AG04449 (cell line): ENCODE measurements at regions not wholly inside any gene's neighbourhood (a gene's known extent, or its start where the extent isn't known, plus 50 kb on each side); places are given as distances from the start of the nearest gene placed in this dataset.
A peak's percentile ranks its signal among the peaks of the same experiment; 100 is the strongest.

Source experiments
- CTCF ChIA-PET: fragments of 350-600 bp; formaldehyde crosslinking; extraction: SDS; loops from one replicate; lab custom pipeline; 2021; ENCODE audit warnings: antibody characterized with exemption; lab: Yijun Ruan, JAX
- POLR2A ChIA-PET: fragments of 400-600, 350-600 bp; formaldehyde crosslinking; extraction: SDS; loops from one replicate; lab custom pipeline; 2020; ENCODE audit warnings: antibody characterized with exemption, inconsistent platforms; lab: Yijun Ruan, JAX
- DNase-seq: peaks from one replicate; pipeline ENCODE4 v3.0.0-alpha.2; 2010; ENCODE audit warnings: low read depth, low spot score
- H3K4me3 ChIP-seq: 2 replicates; pipeline ENCODE4 v1.5.1; 2011; ENCODE audit warnings: low read depth, mild to moderate bottlenecking, control low read depth, low read length
- TF ChIP-seq, protein P1 (sequence below): IDR thresholded peaks from one replicate; pipeline ENCODE4 v1.5.1; 2011; ENCODE audit warnings: mild to moderate bottlenecking, moderate library complexity, low read length, control low read depth, inconsistent platforms; ENCODE audit not compliant: insufficient read depth; ENCODE audit errors: missing control alignments

DNA sequence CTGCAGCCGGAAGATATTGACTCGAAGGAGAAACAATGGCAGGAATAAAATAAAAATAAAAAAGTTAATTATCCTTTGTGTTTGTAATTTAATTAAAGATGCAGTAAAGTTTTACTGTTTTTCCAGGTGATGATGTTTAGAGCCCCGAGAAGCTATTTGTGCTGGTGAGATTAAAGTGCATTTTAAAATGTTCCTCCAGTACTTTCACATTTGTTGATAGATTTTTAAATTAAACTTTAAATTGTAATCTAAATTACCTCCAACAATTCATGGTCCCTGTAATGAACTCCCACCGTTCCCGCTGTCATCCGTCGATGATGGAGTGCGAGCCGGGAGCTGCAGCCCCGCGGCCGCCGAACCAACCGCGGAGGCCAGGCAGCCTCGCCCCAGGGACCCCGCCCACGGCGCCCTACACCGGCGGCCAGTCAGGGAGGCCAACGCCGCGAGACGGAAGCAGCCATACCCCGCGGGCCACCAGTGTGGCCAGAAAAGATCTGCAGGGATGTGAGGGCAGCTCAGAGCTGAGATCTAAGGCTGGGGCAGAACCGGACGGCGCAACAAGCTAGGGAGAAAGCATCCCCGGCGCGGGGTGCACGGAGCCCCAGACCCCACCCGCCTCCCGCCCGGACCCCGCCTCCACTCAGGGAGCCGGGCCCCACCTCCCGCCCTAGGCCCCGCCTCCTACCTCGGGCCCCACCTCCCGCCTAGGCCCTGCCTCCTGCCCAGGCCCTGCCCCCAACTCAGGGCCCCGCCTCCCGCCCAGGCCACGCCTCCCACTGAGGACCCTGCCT, 104.0 kb downstream of the FAM53A start:
- TF ChIP-seq, protein P1, sequence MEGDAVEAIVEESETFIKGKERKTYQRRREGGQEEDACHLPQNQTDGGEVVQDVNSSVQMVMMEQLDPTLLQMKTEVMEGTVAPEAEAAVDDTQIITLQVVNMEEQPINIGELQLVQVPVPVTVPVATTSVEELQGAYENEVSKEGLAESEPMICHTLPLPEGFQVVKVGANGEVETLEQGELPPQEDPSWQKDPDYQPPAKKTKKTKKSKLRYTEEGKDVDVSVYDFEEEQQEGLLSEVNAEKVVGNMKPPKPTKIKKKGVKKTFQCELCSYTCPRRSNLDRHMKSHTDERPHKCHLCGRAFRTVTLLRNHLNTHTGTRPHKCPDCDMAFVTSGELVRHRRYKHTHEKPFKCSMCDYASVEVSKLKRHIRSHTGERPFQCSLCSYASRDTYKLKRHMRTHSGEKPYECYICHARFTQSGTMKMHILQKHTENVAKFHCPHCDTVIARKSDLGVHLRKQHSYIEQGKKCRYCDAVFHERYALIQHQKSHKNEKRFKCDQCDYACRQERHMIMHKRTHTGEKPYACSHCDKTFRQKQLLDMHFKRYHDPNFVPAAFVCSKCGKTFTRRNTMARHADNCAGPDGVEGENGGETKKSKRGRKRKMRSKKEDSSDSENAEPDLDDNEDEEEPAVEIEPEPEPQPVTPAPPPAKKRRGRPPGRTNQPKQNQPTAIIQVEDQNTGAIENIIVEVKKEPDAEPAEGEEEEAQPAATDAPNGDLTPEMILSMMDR = no peak
- peak; percentile 10 for DNase-seq
- H3K4me3 ChIP-seq = peak overlapping the region; percentile 59
- ChIA-PET CTCF (interaction anchor here (0.5 to 0.9 kb wide), 6 partner anchors 9 to 953 kb away, joined by 3 to 4 read pairs (median 3); no protein-coding TSS in a partner anchor), POLR2A (no interaction called here)

DNA sequence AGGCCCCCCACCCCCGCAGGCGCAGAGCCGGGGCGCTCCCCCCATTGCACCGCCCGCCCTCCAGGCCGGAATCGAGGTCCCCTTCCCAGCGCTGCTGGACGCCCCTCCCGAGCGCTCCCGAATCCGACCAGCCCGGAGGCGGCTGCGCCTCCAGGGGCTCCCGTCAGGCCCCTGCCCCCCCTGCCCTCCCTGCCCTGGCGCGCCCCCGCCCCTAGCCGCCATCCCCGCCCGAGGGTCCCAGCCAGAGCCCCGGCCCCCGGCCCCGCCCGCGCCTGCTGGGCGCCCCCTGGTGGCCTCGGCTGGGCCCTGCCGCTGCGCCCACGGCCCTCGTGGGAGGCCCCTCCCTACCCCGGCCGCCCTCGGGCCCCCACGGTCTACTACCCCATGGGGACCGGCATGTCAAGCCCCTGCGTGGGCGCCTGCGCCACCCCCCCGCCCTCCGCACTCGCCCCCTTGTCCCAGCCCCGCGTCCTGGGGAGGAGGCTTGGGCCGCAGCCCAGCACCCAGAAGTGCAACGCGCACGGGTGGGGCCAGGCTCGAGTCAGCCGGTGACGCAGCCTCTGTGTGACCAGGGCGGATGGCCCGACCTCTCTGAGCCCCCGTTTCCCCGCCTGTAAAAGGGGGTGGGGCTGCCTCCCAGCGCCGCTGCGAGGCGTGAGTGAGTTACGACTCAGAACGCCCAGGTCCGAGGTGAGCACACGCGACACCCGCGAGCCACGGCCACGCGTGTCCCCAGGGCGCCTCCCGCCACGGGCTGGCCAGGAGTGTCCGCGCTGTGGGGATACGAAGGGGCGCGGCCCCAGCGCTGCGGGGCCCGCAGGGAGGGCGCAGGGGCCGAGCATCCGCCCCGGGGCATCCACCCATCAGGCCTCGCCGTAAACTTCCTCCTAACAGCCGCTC, 104.9 kb downstream of the FAM53A start:
- no peak for DNase-seq
- POLR2A ChIA-PET = no interaction called here
- TF ChIP-seq, protein P1 = peak; percentile 42
- peak overlapping the region; percentile 59 for H3K4me3 ChIP-seq
- CTCF ChIA-PET = interaction anchor here (0.5 to 1.0 kb wide), 4 partner anchors 10 to 954 kb away, joined by 3 to 4 read pairs (median 3); no protein-coding TSS in a partner anchor

DNA sequence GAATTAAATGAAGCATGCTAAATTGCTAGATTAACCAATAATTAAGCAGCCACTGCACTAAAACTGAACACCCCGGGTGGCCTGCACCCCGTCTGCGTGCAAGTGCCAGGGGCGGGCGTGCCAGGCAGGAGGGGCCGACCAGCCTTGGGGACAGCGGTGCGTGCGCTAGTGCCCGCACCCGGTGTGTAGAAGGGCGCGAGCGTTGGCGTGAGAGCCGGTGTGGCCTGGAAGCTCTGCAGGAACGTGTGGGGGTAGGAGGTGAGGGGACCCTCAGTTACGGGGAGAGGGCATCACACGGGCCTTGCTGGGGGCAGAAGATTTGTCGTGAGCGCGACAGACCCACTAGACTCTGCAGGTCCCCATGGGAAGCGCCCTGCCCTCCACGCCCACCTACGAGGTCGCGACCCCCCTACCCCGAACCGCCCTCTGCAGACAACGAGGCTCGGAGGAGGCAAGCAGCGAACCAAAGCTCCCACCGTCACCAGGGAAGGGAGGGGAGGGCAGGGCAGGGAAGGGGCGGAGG, 105.8 kb downstream of the FAM53A start:
- no peak overlapping the region; the same call in 1 of the 2 replicates for H3K4me3 ChIP-seq
- ChIA-PET POLR2A (no interaction called here), CTCF (interaction anchor here (1.0 kb wide), 1 partner anchor 23 kb away, joined by 3 read pairs; no protein-coding TSS in a partner anchor)
- TF ChIP-seq, protein P1 = no peak
- DNase-seq = no peak

DNA sequence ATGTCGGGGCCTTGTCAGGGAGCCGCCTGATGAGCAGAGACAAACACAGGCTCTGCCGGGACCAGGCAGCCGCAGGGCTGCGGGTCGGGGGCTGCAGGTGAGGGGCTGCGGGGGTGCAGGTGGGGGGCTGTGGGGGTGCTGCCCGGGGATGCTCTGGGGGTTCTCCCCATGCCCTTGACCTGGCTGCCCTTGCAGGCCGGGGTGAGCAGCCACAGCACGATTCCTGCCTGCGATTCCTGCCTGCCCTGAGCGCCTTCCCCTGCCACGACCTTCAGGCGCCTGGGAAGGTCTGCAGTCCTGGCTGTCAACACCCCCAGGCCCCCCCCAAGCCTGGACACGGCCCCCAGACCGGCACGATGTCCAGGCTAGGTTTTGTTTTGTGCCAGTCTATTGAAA, 106.3 kb downstream of the FAM53A start:
- TF ChIP-seq, protein P1 = no peak
- ChIA-PET CTCF (no interaction called here), POLR2A (no interaction called here)
- DNase-seq = no peak
- H3K4me3 ChIP-seq = no peak overlapping the region

DNA sequence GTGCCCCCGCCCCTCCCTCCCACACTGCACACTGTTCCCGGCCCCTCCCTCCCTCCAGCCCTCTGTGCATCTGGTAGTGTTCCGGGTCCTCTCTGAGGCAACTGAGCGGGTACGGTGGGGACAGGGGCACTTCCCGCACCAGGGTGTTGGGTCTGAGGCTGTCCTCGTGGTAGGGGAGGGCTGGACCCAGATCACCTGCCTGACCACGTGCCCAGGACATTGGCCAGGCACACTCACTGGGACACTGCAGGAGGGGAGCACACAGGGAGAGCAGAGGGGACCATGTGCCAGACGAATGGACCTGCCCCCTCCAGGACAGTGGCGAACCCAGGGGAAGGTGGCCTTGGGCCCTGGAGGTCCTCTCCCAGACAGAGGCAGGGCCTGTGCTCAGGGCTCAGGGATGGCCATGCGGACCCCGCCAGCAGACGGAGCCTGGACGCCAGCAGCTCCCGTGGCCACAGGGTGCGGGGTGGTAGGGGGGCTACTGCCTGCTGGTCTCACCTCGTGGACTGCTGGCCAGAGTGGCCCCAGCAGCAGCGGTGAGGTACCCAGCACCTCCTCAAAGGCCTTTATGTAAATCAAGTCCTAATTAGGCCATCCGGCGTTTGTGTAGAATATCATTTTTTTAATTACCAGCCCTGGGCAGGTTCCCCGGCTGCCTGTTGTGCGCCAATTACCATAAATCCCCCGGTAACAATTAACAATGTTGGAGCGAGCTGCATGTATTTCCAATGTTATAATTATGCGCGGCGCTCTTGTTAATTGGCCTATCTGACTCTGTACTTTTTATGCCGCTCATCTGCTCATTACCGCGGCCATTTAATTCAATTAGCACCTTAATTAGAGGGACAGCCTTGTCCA, 106.9 kb downstream of the FAM53A start:
- DNase-seq = no peak
- no peak overlapping the region for H3K4me3 ChIP-seq
- ChIA-PET POLR2A (no interaction called here), CTCF (no interaction called here)
- TF ChIP-seq, protein P1 = no peak
